H4 (cell line): ENCODE measurements at regions not wholly inside any gene's neighbourhood (a gene's known extent, or its start where the extent isn't known, plus 50 kb on each side); places are given as distances from the start of the nearest gene placed in this dataset.

Source experiments
- DNase-seq: peaks from one replicate; pipeline ENCODE4 v3.0.0-alpha.2; 2015; ENCODE audit warnings: low spot score

DNA sequence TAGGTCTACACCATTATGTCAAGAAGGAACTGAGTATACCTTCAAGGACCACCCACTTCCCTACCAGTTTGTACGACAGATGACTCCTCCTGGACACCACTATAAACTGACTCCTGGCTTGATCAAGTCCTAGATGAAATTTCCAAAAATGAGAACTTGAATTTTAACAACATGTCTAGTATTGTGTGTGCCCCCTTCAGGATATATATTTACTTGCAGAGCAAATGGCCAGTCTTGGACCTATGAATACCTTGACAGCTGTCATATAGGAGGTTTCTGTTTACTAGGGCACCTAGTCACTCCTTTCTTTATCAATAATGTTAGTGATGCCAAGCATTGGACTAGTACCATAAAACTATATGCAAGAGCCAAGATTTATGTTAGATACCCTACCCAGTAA is 94.1 kb upstream of the TMEM26 start:
- DNase-seq, result no peak

DNA sequence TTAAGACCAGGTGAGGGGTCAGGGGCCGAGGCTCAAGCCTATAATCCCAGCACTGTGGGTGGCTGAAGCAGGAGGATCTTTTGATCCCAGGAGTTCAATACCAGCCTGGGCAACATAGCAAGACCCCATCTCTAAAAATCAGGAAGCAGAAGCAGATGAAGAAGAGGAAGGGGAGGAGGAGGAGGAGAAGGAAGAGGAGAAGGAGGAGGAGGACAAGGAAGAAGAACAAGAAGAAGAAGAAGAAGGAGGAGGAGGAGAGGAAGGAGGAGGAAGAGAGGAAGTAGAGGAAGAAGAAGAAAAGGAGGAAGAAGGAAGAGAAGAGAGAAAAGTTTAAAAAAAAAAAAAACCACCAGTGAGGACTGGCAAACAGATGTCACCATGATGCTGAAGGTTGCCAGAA is 92.0 kb upstream of the TMEM26 start:
- no peak for DNase-seq

DNA sequence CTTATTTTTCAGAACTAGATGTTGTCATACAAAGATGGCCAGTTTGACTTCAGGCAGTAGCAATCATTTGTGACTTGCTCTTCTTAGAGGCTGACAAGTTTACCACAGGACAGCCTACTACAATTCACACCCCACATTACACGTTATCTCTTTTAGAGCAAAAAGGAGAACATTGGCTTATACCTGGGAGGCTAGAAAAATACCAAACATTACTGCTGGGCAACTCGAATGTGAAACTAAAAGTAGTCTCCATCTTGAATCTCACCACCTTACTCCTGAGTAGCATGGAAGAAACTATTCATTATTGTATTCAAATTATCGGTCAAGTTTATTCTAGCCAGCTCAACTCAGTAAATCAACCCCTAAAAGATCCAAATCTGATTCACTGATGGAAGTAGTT is 90.7 kb upstream of the TMEM26 start:
- no peak for DNase-seq

GRCh38 chr10:61542596-61542995 is 89.4 kb upstream of the TMEM26 start:
- no peak for DNase-seq

GRCh38 chr10:61541960-61542359 is 88.8 kb upstream of the TMEM26 start:
- no peak for DNase-seq

DNA sequence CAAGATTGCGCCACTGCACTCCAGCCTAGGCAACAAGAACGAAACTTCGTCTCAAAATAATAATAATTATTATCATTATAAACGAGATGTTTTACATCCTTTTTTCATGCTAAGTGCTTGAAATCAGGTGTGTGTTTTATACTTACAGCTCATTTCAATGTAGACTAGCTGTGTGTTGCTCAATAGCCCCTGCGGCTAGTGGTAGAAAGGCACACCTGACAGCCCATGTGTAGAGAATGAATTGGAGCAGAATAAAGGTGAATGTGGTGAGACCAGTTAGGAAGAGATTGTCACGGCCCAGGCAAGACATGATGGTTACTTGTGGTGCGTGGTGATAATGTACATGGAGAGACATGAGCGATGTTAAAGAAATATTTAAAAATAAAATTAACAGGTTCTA is 86.7 kb upstream of the TMEM26 start:
- DNase-seq, result no peak

GRCh38 chr10:61529208-61529607 is 76.0 kb upstream of the TMEM26 start:
- DNase-seq, result no peak

GRCh38 chr10:61503051-61503450 is 49.9 kb upstream of the TMEM26 start:
- DNase-seq, result no peak
